K562 (cell line): ENCODE measurements at regions not wholly inside any gene's neighbourhood (a gene's known extent, or its start where the extent isn't known, plus 50 kb on each side); places are given as distances from the start of the nearest gene placed in this dataset.

Source experiments
- ATAC-seq: fragments of 200-7000 bp; cut with Tn5 transposase; 3 replicates; pipeline ENCODE4 v1.9.1; 2020; ENCODE audit warnings: moderate library complexity
- BruUV-seq: library from RNA; stranded (reverse); fragments of 400-500 nt; replicated peaks from 2 replicates; lab custom pipeline; 2021; lab: Mats Ljungman, UMichigan
- CTCF ChIA-PET: fragments of 300-600 bp; formaldehyde crosslinking; extraction: SDS; loops from one replicate; lab custom pipeline; 2021; ENCODE audit warnings: low intra/inter-chr PET ratio; lab: Yijun Ruan, JAX
- POLR2A ChIA-PET: fragments of 300-600, 350-650 bp; sonication (Branson Sonifier 250); formaldehyde crosslinking; extraction: SDS; loops from one replicate; lab custom pipeline; 2021; ENCODE audit warnings: antibody characterized with exemption, inconsistent platforms; lab: Yijun Ruan, JAX
- DNase-seq, 4 experiments: peaks; one replicate each; pipeline versions ENCODE4 v3.0.0 to v3.0.0-alpha.2; 2011 to 2018; ENCODE audit warnings: low spot score in 3 of 4, mixed read lengths in 3 of 4; ENCODE audit errors: extremely low read depth in 1 of 4
- FAIRE-seq: peaks from 2 replicates; lab custom pipeline; 2011; peaks lifted over from hg19 to GRCh38; lab: Jason Lieb, UNC
- H2AFZ ChIP-seq: 2 replicates; pipeline ENCODE4 v1.6.0; 2011; ENCODE audit warnings: low read depth, low read length, control low read depth, inconsistent platforms
- H3K27ac ChIP-seq: fragments of 200-600 bp; 3 replicates; pipeline ENCODE4 v1.8.0; 2011; ENCODE audit warnings: low read depth, mild to moderate bottlenecking, control low read depth, inconsistent platforms, low read length, moderate library complexity, mixed read lengths; ENCODE audit errors: extremely low read depth
- H3K27me3 ChIP-seq, 2 experiments: fragments of 300-600 bp in 1 of 2; 2 replicates in 1 of 2; 3 replicates in 1 of 2; pipeline versions ENCODE4 v1.6.0 to v1.8.0; 2011; ENCODE audit warnings: inconsistent platforms in 2 of 2, low read length in 2 of 2, mild to moderate bottlenecking in 1 of 2, mixed read lengths in 1 of 2, moderate library complexity in 1 of 2; ENCODE audit not compliant: control insufficient read depth in 2 of 2, insufficient read depth in 2 of 2
- H3K36me3 ChIP-seq: fragments of 300-600 bp; 3 replicates; pipeline ENCODE4 v1.8.0; 2011; ENCODE audit warnings: mild to moderate bottlenecking, low read length, inconsistent platforms; ENCODE audit not compliant: control insufficient read depth, insufficient read depth
- H3K4me1 ChIP-seq, 2 experiments: fragments of 200-600 bp in 1 of 2; replicated peaks in 1 of 2; 2 replicates in 1 of 2; 3 replicates in 1 of 2; pipeline versions ENCODE4 v1.5.1 to v1.8.0; 2011; ENCODE audit warnings: inconsistent platforms in 2 of 2, low read length in 2 of 2, mild to moderate bottlenecking in 1 of 2, mixed read lengths in 1 of 2, moderate library complexity in 1 of 2; ENCODE audit not compliant: control insufficient read depth in 2 of 2, insufficient read depth in 2 of 2
- H3K4me2 ChIP-seq: 2 replicates; pipeline ENCODE4 v1.6.1; 2011; ENCODE audit warnings: low read length, control low read depth, inconsistent platforms, mixed read lengths; ENCODE audit not compliant: insufficient read depth
- H3K4me3 ChIP-seq: fragments of 200-600 bp; sonication (generic), shearing (Covaris generic); 2 replicates; pipeline ENCODE4 v1.5.1; 2016; ENCODE audit warnings: control low read depth, inconsistent platforms
- H3K79me2 ChIP-seq: fragments of 200-600 bp; 3 replicates; pipeline ENCODE4 v1.8.0; 2011; ENCODE audit warnings: low read length, inconsistent platforms; ENCODE audit not compliant: control insufficient read depth, insufficient read depth
- H3K9ac ChIP-seq, 2 experiments: 2 replicates each; pipeline versions ENCODE4 v1.6.0 to v1.6.1; 2011; ENCODE audit warnings: low read depth in 2 of 2, low read length in 2 of 2, control low read depth in 1 of 2, inconsistent platforms in 1 of 2, mild to moderate bottlenecking in 1 of 2, mixed read lengths in 1 of 2; ENCODE audit not compliant: insufficient read depth in 1 of 2
- H3K9me1 ChIP-seq: one replicate; pipeline ENCODE4 v1.6.0; 2011; ENCODE audit warnings: inconsistent platforms, mild to moderate bottlenecking, low read length, moderate library complexity; ENCODE audit not compliant: control insufficient read depth, insufficient read depth
- H3K9me3 ChIP-seq: replicated peaks from 2 replicates; pipeline ENCODE4 v1.5.1; 2011; ENCODE audit warnings: low read depth, low read length, inconsistent platforms; ENCODE audit not compliant: control insufficient read depth, insufficient read depth
- H4K20me1 ChIP-seq: replicated peaks from 2 replicates; pipeline ENCODE4 v1.6.1; 2011; ENCODE audit warnings: low read length, inconsistent platforms, mixed read lengths; ENCODE audit not compliant: control insufficient read depth, insufficient read depth
- NEUROD1 ChIP-seq: fragments of 150-350 bp; IDR thresholded peaks from 2 replicates; pipeline ENCODE4 v1.6.1; 2014; ENCODE audit warnings: borderline replicate concordance, low read length, low read depth; ENCODE audit not compliant: partially characterized antibody
- NRF1 ChIP-seq, 2 experiments: fragments of 450-650 bp; IDR thresholded peaks in 1 of 2; conservative IDR thresholded peaks in 1 of 2; 2 replicates each; pipeline ENCODE4 v1.6.1; 2014; ENCODE audit warnings: mild to moderate bottlenecking in 2 of 2
- PCBP1 ChIP-seq: fragments of 200-400 bp; formaldehyde crosslinking; IDR thresholded peaks from 2 replicates; pipeline ENCODE4 v1.6.1; 2018; ENCODE audit warnings: mild to moderate bottlenecking, low read depth, low read length; ENCODE audit not compliant: poor library complexity, severe bottlenecking
- RBFOX2 ChIP-seq: fragments of 200-400 bp; formaldehyde crosslinking; IDR thresholded peaks from 2 replicates; pipeline ENCODE4 v1.6.1; 2017; ENCODE audit warnings: low read depth, mild to moderate bottlenecking, low read length, moderate library complexity
- ZFPM2 ChIP-seq: fragments of 250-450 bp; sonication (Bioruptor Pico); IDR thresholded peaks from 2 replicates; pipeline ENCODE4 v1.5.1; 2022; ENCODE audit warnings: mild to moderate bottlenecking
- ZNF398 ChIP-seq: fragments of 250-450 bp; sonication (Bioruptor Pico); IDR thresholded peaks from 2 replicates; pipeline ENCODE4 v1.8.0; 2021; ENCODE audit warnings: moderate library complexity, mild to moderate bottlenecking, inconsistent platforms
- WGBS: fragments of 100-300 bp; shearing (Covaris generic); methylation state at CpG from one replicate; pipeline ENCODE4 v1.1.6; 2016; ENCODE audit warnings: low coverage, mixed read lengths; ENCODE audit not compliant: insufficient coverage; ENCODE audit errors: missing lambda C conversion rate; 5-methylcytosine and 5-hydroxymethylcytosine counted together
- in situ Hi-C: fragments of 300-500 bp; cut with MboI; formaldehyde crosslinking; loops from 4 replicates; pipeline ENCODE4 v1.15.0; 2018; ENCODE audit warnings: inconsistent platforms, mixed read lengths
- intact Hi-C: fragments of 100-400 bp; cut with micrococcal nuclease; formaldehyde crosslinking; loops from 2 replicates; pipeline ENCODE4 v1.14.2; 2022
- TF ChIP-seq, protein P1 (sequence below): fragments of 250-450 bp; sonication (Bioruptor Pico); IDR thresholded peaks from 2 replicates; pipeline ENCODE4 v1.4.0; 2020

GRCh38 chr18:26656944-26657536 is 108.7 kb upstream of the KCTD1 start:
- intact Hi-C loops (no loop called here), in situ Hi-C loops (no loop called here)
- TF ChIP-seq ZFPM2 (CRISPR knock-in tag) (no peak), NEUROD1 (no peak), NRF1 (conservative IDR thresholded peaks at IDR 0.05 in 1 of 2, IDR thresholded peaks at IDR 0.05 in 1 of 2) (no peak), RBFOX2 (no peak), ZNF398 (CRISPR knock-in tag) (no peak), PCBP1 (peak; percentile 45)
- TF ChIP-seq, protein P1, sequence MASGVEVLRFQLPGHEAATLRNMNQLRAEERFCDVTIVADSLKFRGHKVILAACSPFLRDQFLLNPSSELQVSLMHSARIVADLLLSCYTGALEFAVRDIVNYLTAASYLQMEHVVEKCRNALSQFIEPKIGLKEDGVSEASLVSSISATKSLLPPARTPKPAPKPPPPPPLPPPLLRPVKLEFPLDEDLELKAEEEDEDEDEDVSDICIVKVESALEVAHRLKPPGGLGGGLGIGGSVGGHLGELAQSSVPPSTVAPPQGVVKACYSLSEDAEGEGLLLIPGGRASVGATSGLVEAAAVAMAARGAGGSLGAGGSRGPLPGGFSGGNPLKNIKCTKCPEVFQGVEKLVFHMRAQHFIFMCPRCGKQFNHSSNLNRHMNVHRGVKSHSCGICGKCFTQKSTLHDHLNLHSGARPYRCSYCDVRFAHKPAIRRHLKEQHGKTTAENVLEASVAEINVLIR (CRISPR knock-in tag) = no peak
- no peaks in the 10 kb centered on the region for H3K9me3 ChIP-seq
- no peak overlapping the region for H3K9ac ChIP-seq
- H3K27me3 ChIP-seq = peaks cover 5 to 9% of the 10 kb centered on the region in 2 experiments; a peak in 1 of 5 replicates
- no peak overlapping the region for H3K4me2 ChIP-seq
- H3K27ac ChIP-seq = no peak overlapping the region
- no peaks in the 10 kb centered on the region for H3K9me1 ChIP-seq
- ChIA-PET CTCF (no interaction called here), POLR2A (no interaction called here)
- no peak for DNase-seq
- no TSS peak for BruUV-seq
- ATAC-seq = peak; percentile 43; the same call in 2 of the 3 replicates
- H3K4me1 ChIP-seq = peaks cover 0 to 9% of the 10 kb centered on the region in 2 experiments; a peak in 1 of 5 replicates
- no peak for FAIRE-seq
- WGBS = 22% methylated on average over 27 of the region's 52 CpGs
- no peaks in the 10 kb centered on the region for H3K36me3 ChIP-seq
- H3K79me2 ChIP-seq = no peaks in the 10 kb centered on the region
- no peaks in the 10 kb centered on the region for H4K20me1 ChIP-seq
- H2AFZ ChIP-seq = no peak overlapping the region
- H3K4me3 ChIP-seq = no peak overlapping the region
